ENCODE measurements at regions not wholly inside any gene's neighbourhood (a gene's known extent, or its start where the extent isn't known, plus 50 kb on each side); places are given as distances from the start of the nearest gene placed in this dataset.
"Not testable (repeated sequence)": the region's sequence is repeated elsewhere in the genome, so short reads cannot be mapped to it uniquely, and the experiment has no call there.

DNA sequence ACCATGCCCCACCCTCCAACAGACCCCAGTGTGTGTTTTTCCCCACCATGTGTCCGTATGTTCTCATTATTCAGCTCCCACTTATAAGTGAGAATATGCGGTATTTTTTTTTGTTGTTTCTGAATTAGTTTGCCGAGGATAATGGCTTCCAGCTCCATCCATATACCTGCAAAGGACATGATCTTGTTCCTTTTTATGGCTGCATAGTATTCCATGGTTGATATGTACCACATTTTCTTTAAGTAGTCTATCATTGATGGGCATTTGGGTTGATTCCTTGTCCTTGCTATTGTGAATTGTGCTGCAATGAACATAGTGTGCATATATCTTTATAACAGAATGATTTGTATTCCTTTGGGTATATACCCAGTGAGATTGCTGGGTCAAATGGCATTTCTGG is 176.9 kb downstream of the UTRN start:
- TF ChIP-seq, protein P1, sequence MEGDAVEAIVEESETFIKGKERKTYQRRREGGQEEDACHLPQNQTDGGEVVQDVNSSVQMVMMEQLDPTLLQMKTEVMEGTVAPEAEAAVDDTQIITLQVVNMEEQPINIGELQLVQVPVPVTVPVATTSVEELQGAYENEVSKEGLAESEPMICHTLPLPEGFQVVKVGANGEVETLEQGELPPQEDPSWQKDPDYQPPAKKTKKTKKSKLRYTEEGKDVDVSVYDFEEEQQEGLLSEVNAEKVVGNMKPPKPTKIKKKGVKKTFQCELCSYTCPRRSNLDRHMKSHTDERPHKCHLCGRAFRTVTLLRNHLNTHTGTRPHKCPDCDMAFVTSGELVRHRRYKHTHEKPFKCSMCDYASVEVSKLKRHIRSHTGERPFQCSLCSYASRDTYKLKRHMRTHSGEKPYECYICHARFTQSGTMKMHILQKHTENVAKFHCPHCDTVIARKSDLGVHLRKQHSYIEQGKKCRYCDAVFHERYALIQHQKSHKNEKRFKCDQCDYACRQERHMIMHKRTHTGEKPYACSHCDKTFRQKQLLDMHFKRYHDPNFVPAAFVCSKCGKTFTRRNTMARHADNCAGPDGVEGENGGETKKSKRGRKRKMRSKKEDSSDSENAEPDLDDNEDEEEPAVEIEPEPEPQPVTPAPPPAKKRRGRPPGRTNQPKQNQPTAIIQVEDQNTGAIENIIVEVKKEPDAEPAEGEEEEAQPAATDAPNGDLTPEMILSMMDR (IDR thresholded peaks at IDR 0.05), result no peak
- no peak for TF ChIP-seq POLR2A (IDR thresholded peaks at IDR 0.05)
- no peak overlapping the region for H3K27ac ChIP-seq
- no peaks in the 10 kb centered on the region for H3K4me1 ChIP-seq
- no peak overlapping the region for H3K4me3 ChIP-seq
- no peaks in the 10 kb centered on the region for H3K27me3 ChIP-seq
- no peak for DNase-seq
- H3K9me3 ChIP-seq, result no peaks in the 10 kb centered on the region
- no peaks in the 10 kb centered on the region for H3K36me3 ChIP-seq
- intact Hi-C loops (cut with DNase I; ENCODE audit: low total_unique reads), result no loop called here

DNA sequence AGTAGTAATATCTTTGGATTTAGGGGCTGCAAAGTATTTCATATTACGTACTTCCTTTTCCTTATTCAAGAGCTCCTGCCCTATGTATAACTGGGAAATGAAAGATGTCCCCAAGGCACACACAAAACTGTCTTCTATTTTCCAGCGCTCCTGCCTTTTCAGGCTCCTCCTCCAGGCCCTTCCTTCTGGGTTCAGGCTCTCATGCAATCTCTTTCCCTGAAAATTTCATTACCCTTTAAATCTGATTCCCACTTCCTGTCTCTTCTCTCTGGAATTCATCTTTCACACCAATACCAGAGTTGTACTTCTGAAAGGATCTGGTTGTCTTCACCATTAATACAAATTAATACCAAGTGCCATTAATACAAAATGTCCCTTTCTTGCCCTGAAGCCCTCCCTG is 181.6 kb downstream of the UTRN start:
- TF ChIP-seq POLR2A (IDR thresholded peaks at IDR 0.05), result no peak
- TF ChIP-seq, protein P1 (IDR thresholded peaks at IDR 0.05), result no peak
- Histone ChIP-seq H3K36me3 (no peaks in the 10 kb centered on the region), H3K4me3 (no peak overlapping the region), H3K27ac (no peak overlapping the region), H3K4me1 (no peaks in the 10 kb centered on the region), H3K27me3 (no peaks in the 10 kb centered on the region), H3K9me3 (no peaks in the 10 kb centered on the region)
- intact Hi-C loops (cut with DNase I; ENCODE audit: low total_unique reads), result no loop called here
- DNase-seq, result no peak

DNA sequence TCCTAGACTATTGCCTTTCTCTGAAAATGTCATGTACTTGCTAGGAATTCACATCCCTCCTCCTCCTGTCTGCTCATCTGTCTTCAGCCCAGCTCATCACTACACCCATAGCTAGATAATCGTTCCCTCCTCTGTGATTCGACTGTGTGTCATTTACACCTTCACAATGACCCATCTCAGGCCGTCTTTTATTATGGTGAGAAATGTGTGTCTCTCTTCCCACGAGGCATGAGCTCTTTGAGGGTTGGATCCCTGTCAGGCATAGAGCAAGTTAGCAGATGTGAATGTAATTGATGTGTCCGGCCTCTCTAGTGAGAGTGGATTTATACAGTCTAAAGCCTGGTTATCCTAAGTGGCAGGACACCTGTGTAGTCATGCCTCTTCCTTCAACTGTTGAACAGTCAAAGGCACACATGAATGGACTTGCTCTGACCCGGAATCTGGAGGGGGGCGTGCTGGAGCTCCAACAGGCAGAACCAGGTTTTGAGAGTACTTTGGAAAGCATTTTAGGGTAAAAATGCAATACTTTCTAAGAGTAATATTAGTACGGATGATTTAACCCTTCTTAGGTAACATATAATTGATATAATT is 182.1 kb downstream of the UTRN start:
- H3K27ac ChIP-seq, result no peak overlapping the region
- H3K4me1 ChIP-seq, result no peaks in the 10 kb centered on the region
- intact Hi-C loops (cut with DNase I; ENCODE audit: low total_unique reads), result no loop called here
- no peak overlapping the region for H3K4me3 ChIP-seq
- TF ChIP-seq, protein P1 (IDR thresholded peaks at IDR 0.05), result no peak
- no peak for TF ChIP-seq POLR2A (IDR thresholded peaks at IDR 0.05)
- no peaks in the 10 kb centered on the region for H3K27me3 ChIP-seq
- DNase-seq, result no peak
- H3K36me3 ChIP-seq, result no peaks in the 10 kb centered on the region
- H3K9me3 ChIP-seq, result no peaks in the 10 kb centered on the region

DNA sequence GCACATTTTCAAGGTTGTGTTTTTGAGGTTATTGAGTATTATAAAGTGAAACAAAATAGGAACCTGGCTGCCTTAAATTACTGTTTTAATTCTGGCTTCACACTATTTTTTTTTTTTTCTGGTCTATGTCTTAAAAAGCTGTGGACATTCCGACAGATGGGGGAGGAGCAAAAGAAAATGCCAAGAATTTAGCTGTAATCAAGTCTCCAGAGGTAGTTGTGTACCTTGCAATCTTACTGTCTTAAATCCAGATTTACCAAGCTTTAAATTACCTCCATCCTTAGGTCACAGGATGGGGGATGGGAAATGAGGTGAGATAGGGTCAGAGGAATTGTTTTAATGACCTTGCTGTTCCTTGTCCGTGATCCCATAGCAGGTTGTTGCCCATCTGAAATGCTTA is 182.8 kb downstream of the UTRN start:
- DNase-seq, result no peak
- no peak overlapping the region for H3K27ac ChIP-seq
- intact Hi-C loops (cut with DNase I; ENCODE audit: low total_unique reads), result no loop called here
- TF ChIP-seq POLR2A (IDR thresholded peaks at IDR 0.05), result no peak
- TF ChIP-seq, protein P1 (IDR thresholded peaks at IDR 0.05), result no peak
- H3K36me3 ChIP-seq, result no peaks in the 10 kb centered on the region
- no peaks in the 10 kb centered on the region for H3K9me3 ChIP-seq
- H3K27me3 ChIP-seq, result no peaks in the 10 kb centered on the region
- H3K4me1 ChIP-seq, result no peaks in the 10 kb centered on the region
- H3K4me3 ChIP-seq, result no peak overlapping the region

DNA sequence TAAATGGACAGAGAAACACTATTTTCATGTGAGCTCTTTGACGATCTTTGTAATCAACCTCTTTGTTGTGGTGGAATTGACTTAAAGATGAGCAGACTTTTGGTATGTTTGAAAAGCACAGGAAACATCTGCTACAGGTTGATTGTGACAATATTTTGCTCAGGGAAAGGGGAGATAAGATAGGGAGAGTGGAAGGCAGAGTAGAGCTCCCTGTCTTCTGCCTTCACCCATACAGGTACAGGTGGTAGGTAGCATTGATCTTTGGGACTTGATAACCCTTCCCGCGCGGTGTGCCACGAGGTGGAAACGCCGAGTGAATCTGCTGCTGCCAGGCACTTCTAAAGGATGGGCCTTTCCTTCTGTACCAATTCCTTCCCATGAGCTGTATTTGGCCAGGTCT is 183.6 kb downstream of the UTRN start:
- intact Hi-C loops (cut with DNase I; ENCODE audit: low total_unique reads), result no loop called here
- no peak for TF ChIP-seq POLR2A (IDR thresholded peaks at IDR 0.05)
- H3K27me3 ChIP-seq, result no peaks in the 10 kb centered on the region
- H3K9me3 ChIP-seq, result no peaks in the 10 kb centered on the region
- H3K4me3 ChIP-seq, result no peak overlapping the region
- no peak for DNase-seq
- no peak overlapping the region for H3K27ac ChIP-seq
- H3K36me3 ChIP-seq, result no peaks in the 10 kb centered on the region
- no peaks in the 10 kb centered on the region for H3K4me1 ChIP-seq

DNA sequence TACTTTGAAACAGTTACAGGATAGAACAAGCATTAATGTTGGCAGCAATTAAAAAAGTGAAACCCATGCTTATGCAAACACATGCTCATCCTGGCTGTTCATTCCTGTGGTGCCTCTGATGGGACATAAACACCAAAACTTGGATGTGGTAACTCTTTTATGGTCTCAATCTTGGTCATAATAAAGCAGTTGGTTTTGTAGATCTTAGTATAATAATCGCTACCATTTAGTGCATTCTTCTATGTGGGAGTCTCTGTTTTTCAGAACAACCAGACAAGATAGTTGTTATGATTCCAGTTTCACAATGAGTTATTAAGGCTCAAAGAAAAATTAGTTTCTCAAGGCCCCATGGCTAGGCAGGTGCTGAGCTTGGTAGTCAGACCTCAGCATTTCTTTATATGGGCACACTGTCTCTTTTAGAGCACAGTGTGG is 184.0 kb downstream of the UTRN start:
- no peak for DNase-seq
- H3K27me3 ChIP-seq, result no peaks in the 10 kb centered on the region
- no peaks in the 10 kb centered on the region for H3K9me3 ChIP-seq
- intact Hi-C loops (cut with DNase I; ENCODE audit: low total_unique reads), result no loop called here
- no peaks in the 10 kb centered on the region for H3K4me1 ChIP-seq
- H3K27ac ChIP-seq, result no peak overlapping the region
- no peaks in the 10 kb centered on the region for H3K36me3 ChIP-seq
- H3K4me3 ChIP-seq, result no peak overlapping the region
- no peak for TF ChIP-seq POLR2A (IDR thresholded peaks at IDR 0.05)
- TF ChIP-seq, protein P1 (IDR thresholded peaks at IDR 0.05), result no peak

DNA sequence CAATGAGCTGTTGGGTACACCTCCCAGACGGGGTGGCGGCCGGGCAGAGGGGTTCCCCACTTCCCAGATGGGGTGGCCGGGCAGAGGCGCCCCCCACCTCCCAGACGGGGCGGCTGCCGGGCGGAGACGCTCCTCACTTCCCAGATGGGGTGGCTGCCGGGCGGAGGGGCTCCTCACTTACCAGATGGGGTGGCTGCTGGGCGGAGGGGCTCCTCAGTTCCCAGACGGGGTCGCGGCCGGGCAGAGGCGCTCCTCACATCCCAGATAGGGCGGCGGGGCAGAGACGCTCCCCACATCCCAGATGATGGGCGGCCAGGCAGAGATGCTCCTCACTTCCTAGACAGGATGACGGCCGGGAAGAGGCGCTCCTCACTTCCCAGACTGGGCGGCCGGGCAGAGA is 185.1 kb downstream of the UTRN start:
- H3K9me3 ChIP-seq; DNase-seq; H3K27ac ChIP-seq; intact Hi-C loops (cut with DNase I; ENCODE audit: low total_unique reads); H3K4me3 ChIP-seq; H3K36me3 ChIP-seq; H3K4me1 ChIP-seq; H3K27me3 ChIP-seq: not testable (repeated sequence)
